IMR-90 (cell line): ENCODE measurements at regions not wholly inside any gene's neighbourhood (a gene's known extent, or its start where the extent isn't known, plus 50 kb on each side); places are given as distances from the start of the nearest gene placed in this dataset.

Source experiments
- ATAC-seq: fragments of 200-7000 bp; cut with Tn5 transposase; 2 replicates; pipeline ENCODE4 v1.9.1; 2020; ENCODE audit warnings: low read depth, mild to moderate bottlenecking, moderate library complexity
- BruUV-seq: library from RNA; stranded (reverse); fragments of 400-500 nt; replicated peaks from 2 replicates; lab custom pipeline; 2021; lab: Mats Ljungman, UMichigan
- CTCF ChIA-PET: fragments of 300-600 bp; formaldehyde crosslinking; extraction: SDS; loops from one replicate; lab custom pipeline; 2021; ENCODE audit warnings: antibody characterized with exemption; lab: Yijun Ruan, JAX
- POLR2A ChIA-PET: fragments of 300-600 bp; sonication (Branson Sonifier 250); formaldehyde crosslinking; loops from one replicate; lab custom pipeline; 2022; ENCODE audit warnings: antibody characterized with exemption; ENCODE audit not compliant: unreplicated experiment; lab: Charles Lee
- DNase-seq: peaks from one replicate; pipeline ENCODE4 v3.0.0; 2013
- H2AFZ ChIP-seq: replicated peaks from 2 replicates; pipeline ENCODE3; 2013; ENCODE audit warnings: low read length, mild to moderate bottlenecking; ENCODE audit not compliant: poor library complexity
- H2AK5ac ChIP-seq: 2 replicates; pipeline ENCODE4 v1.6.1; 2013; ENCODE audit warnings: low read depth, low read length, inconsistent platforms
- H2AK9ac ChIP-seq: replicated peaks from 2 replicates; pipeline ENCODE3; 2013; ENCODE audit warnings: mild to moderate bottlenecking, low read depth, low read length, moderate library complexity; ENCODE audit not compliant: poor library complexity
- H2BK120ac ChIP-seq: 2 replicates; pipeline ENCODE4 v1.6.1; 2013; ENCODE audit warnings: low read depth, low read length, inconsistent platforms
- H2BK15ac ChIP-seq: 3 replicates; pipeline ENCODE4 v1.6.1; 2013; ENCODE audit warnings: low read depth, low read length, inconsistent platforms
- H2BK20ac ChIP-seq: 2 replicates; pipeline ENCODE4 v1.6.1; 2013; ENCODE audit warnings: low read depth, mild to moderate bottlenecking, inconsistent platforms, low read length, moderate library complexity
- H2BK5ac ChIP-seq: 2 replicates; pipeline ENCODE4 v1.6.1; 2013; ENCODE audit warnings: mild to moderate bottlenecking, low read depth, low read length, inconsistent platforms; ENCODE audit not compliant: poor library complexity, severe bottlenecking
- H3K14ac ChIP-seq: replicated peaks from 2 replicates; pipeline ENCODE4 v1.6.1; 2013; ENCODE audit warnings: low read depth, low read length, inconsistent platforms
- H3K18ac ChIP-seq: 2 replicates; pipeline ENCODE4 v1.6.1; 2013; ENCODE audit warnings: low read depth, low read length, control low read depth
- H3K23ac ChIP-seq: 2 replicates; pipeline ENCODE4 v1.6.1; 2013; ENCODE audit warnings: low read depth, low read length, inconsistent platforms
- H3K27ac ChIP-seq: 2 replicates; pipeline ENCODE4 v1.5.1; 2013; ENCODE audit warnings: mild to moderate bottlenecking, control low read depth, low read length; ENCODE audit not compliant: insufficient read depth
- H3K27me3 ChIP-seq: 2 replicates; pipeline ENCODE4 v1.6.1; 2013; ENCODE audit warnings: low read length; ENCODE audit not compliant: control insufficient read depth, insufficient read depth
- H3K36me3 ChIP-seq: 2 replicates; pipeline ENCODE4 v1.6.1; 2013; ENCODE audit warnings: low read length, mixed read lengths; ENCODE audit not compliant: control insufficient read depth, insufficient read depth
- H3K4ac ChIP-seq: 2 replicates; pipeline ENCODE4 v1.6.1; 2013; ENCODE audit warnings: low read depth, low read length, inconsistent platforms
- H3K4me1 ChIP-seq: 2 replicates; pipeline ENCODE4 v1.6.1; 2013; ENCODE audit warnings: low read length, mixed read lengths; ENCODE audit not compliant: control insufficient read depth, insufficient read depth
- H3K4me2 ChIP-seq: 2 replicates; pipeline ENCODE4 v1.6.1; 2013; ENCODE audit warnings: low read depth, mild to moderate bottlenecking, control low read depth, low read length, moderate library complexity
- H3K4me3 ChIP-seq: 2 replicates; pipeline ENCODE4 v1.5.1; 2013; ENCODE audit warnings: low read depth, mild to moderate bottlenecking, control low read depth, low read length, moderate library complexity; ENCODE audit not compliant: insufficient read depth
- H3K56ac ChIP-seq: 2 replicates; pipeline ENCODE4 v1.6.1; 2013; ENCODE audit warnings: low read length, inconsistent platforms; ENCODE audit not compliant: insufficient read depth; ENCODE audit errors: extremely low read depth
- H3K79me1 ChIP-seq, 2 experiments: 2 replicates each; pipeline ENCODE4 v1.6.1; 2013; ENCODE audit warnings: low read length in 2 of 2, inconsistent platforms in 1 of 2, low read depth in 1 of 2
- H3K9ac ChIP-seq: 2 replicates; pipeline ENCODE4 v1.6.1; 2013; ENCODE audit warnings: low read depth, low read length, control low read depth
- H3K9me1 ChIP-seq: 2 replicates; pipeline ENCODE4 v1.6.1; 2013; ENCODE audit warnings: low read length, inconsistent platforms; ENCODE audit not compliant: insufficient read depth
- H3K9me3 ChIP-seq: 2 replicates; pipeline ENCODE4 v1.6.1; 2013; ENCODE audit warnings: low read length; ENCODE audit not compliant: control insufficient read depth, insufficient read depth
- H4K20me1 ChIP-seq: 2 replicates; pipeline ENCODE4 v1.6.1; 2013; ENCODE audit warnings: low read length, inconsistent platforms; ENCODE audit not compliant: insufficient read depth
- H4K5ac ChIP-seq: 2 replicates; pipeline ENCODE4 v1.6.1; 2013; ENCODE audit warnings: mild to moderate bottlenecking, low read depth, low read length, control low read depth
- H4K8ac ChIP-seq, 2 experiments: 2 replicates each; pipeline ENCODE4 v1.6.1; 2013; ENCODE audit warnings: low read depth in 2 of 2, low read length in 2 of 2, control low read depth in 1 of 2, inconsistent platforms in 1 of 2
- H4K91ac ChIP-seq: 2 replicates; pipeline ENCODE4 v1.6.1; 2013; ENCODE audit warnings: low read depth, low read length, inconsistent platforms; ENCODE audit not compliant: insufficient read depth
- BHLHE40 ChIP-seq: fragments of 150-350 bp; IDR thresholded peaks from 2 replicates; pipeline ENCODE4 v1.6.1; 2016; ENCODE audit warnings: mild to moderate bottlenecking, low read depth, low read length
- CEBPB ChIP-seq: IDR thresholded peaks from 2 replicates; pipeline ENCODE4 v1.6.1; 2012; ENCODE audit warnings: low read depth, low read length, improper control_type of control experiment
- FOS ChIP-seq: fragments of 150-350 bp; IDR thresholded peaks from 2 replicates; pipeline ENCODE4 v1.6.1; 2016; ENCODE audit warnings: low read depth, low read length
- MAZ ChIP-seq: IDR thresholded peaks from 2 replicates; pipeline ENCODE4 v1.6.1; 2012; ENCODE audit warnings: low read depth, mild to moderate bottlenecking, low read length, improper control_type of control experiment, moderate library complexity, borderline replicate concordance
- MXI1 ChIP-seq: IDR thresholded peaks from 2 replicates; pipeline ENCODE4 v1.6.1; 2012; ENCODE audit warnings: low read depth, mild to moderate bottlenecking, low read length, moderate library complexity, borderline replicate concordance
- POLR2A ChIP-seq: IDR thresholded peaks from 2 replicates; pipeline ENCODE4 v1.6.1; 2012; ENCODE audit warnings: mild to moderate bottlenecking, low read depth, low read length
- RAD21 ChIP-seq: IDR thresholded peaks from 2 replicates; pipeline ENCODE4 v1.6.1; 2012; ENCODE audit warnings: low read length, improper control_type of control experiment
- RCOR1 ChIP-seq: IDR thresholded peaks from 2 replicates; pipeline ENCODE4 v1.6.1; 2012; ENCODE audit warnings: mild to moderate bottlenecking, low read length, improper control_type of control experiment; ENCODE audit not compliant: insufficient replicate concordance
- RFX5 ChIP-seq: IDR thresholded peaks from 2 replicates; pipeline ENCODE4 v1.8.0; 2012; ENCODE audit warnings: low read depth, mild to moderate bottlenecking, low read length, moderate library complexity
- SMC3 ChIP-seq: fragments of 150-350 bp; IDR thresholded peaks from 2 replicates; pipeline ENCODE4 v1.6.1; 2016; ENCODE audit warnings: low read depth, mild to moderate bottlenecking, antibody characterized with exemption, low read length, moderate library complexity
- WGBS, 2 experiments: methylation state at CpG; one replicate each; pipeline versions ENCODE4 v1.1.5 to v1.1.7; 2013; ENCODE audit warnings: missing lambda C conversion rate in 2 of 2; ENCODE audit not compliant: insufficient read length in 1 of 2; ENCODE audit errors: extremely low coverage in 2 of 2; 5-methylcytosine and 5-hydroxymethylcytosine counted together
- dilution Hi-C: fragments of 300-500 bp; cut with HindIII; formaldehyde crosslinking; loops from one replicate; pipeline ENCODE4 v1.14.3; 2018; ENCODE audit warnings: low sequenced_read_pairs; ENCODE audit not compliant: unreplicated experiment
- in situ Hi-C: fragments of 300-500 bp; cut with MboI; formaldehyde crosslinking; loops from 3 replicates; pipeline ENCODE4 v1.14.3; 2019; ENCODE audit warnings: low sequenced_read_pairs, inconsistent platforms, mixed read lengths
- intact Hi-C: fragments of 100-400 bp; cut with micrococcal nuclease; formaldehyde crosslinking; loops from 2 replicates; pipeline ENCODE4 v1.10.0; 2022
- TF ChIP-seq, protein P1 (sequence below): conservative IDR thresholded peaks from 2 replicates; pipeline ENCODE4 v1.5.1; 2012; ENCODE audit warnings: mild to moderate bottlenecking, low read depth, low read length, improper control_type of control experiment
- TF ChIP-seq, protein P2 (sequence below): fragments of 150-350 bp; IDR thresholded peaks from 2 replicates; pipeline ENCODE4 v1.6.1; 2016; ENCODE audit warnings: low read depth, mild to moderate bottlenecking, low read length, moderate library complexity, borderline replicate concordance
- TF ChIP-seq, protein P3 (sequence below): fragments of 150-350 bp; IDR thresholded peaks from 2 replicates; pipeline ENCODE4 v1.6.1; 2017; ENCODE audit warnings: mild to moderate bottlenecking, antibody characterized with exemption, low read length, low read depth

DNA sequence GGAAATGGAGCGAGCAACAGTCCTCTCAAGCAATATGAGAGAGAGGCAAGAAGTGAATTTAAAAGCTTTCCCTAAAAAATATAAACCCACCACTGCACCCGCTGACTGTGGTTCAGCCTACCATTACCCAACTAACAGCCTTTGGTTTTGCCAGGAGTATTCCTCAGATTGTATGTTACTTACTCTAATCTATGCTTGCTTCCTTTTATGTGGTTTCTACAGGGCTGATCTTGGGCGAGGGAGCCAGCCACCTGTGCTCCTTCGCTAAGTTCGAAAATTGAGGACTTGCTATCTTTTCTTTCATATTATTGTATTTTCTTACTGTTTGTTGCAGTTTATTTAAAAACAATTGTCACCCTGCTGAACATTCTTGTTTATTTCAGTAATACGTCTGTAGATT lies 101.1 kb downstream of the DDX53 start:
- Histone ChIP-seq H3K9ac (no peak overlapping the region), H3K18ac (no peak overlapping the region), H3K9me1 (no peaks in the 10 kb centered on the region), H3K23ac (no peak overlapping the region), H3K56ac (no peak overlapping the region), H3K36me3 (no peaks in the 10 kb centered on the region), H2BK5ac (no peak overlapping the region), H4K8ac (no peak overlapping the region), H2AK9ac (no peak overlapping the region), H2AFZ (no peak overlapping the region), H3K27ac (no peak overlapping the region), H2BK15ac (no peak overlapping the region), H3K4me2 (no peak overlapping the region), H3K79me1 (no peaks in the 10 kb centered on the region), H4K5ac (no peak overlapping the region), H3K9me3 (no peaks in the 10 kb centered on the region; the same call in 1 of the 2 replicates), H3K4me1 (no peaks in the 10 kb centered on the region), H4K91ac (no peak overlapping the region), H2AK5ac (no peak overlapping the region), H4K20me1 (no peaks in the 10 kb centered on the region), H3K4ac (no peak overlapping the region), H2BK20ac (no peak overlapping the region), H2BK120ac (no peak overlapping the region), H3K14ac (no peak overlapping the region), H3K4me3 (no peak overlapping the region), H3K27me3 (no peaks in the 10 kb centered on the region)
- BruUV-seq = no TSS peak
- ATAC-seq = no peak
- no CpG with 5 or more reads among the region's 6 CpGs for WGBS, 2 experiments
- ChIA-PET POLR2A (no interaction called here), CTCF (no interaction called here)
- in situ Hi-C loops = no loop called here
- no peak for DNase-seq
- intact Hi-C loops = no loop called here
- TF ChIP-seq CEBPB = no peak
- TF ChIP-seq BHLHE40 = no peak
- TF ChIP-seq FOS = no peak
- TF ChIP-seq POLR2A = no peak
- TF ChIP-seq, protein P1, sequence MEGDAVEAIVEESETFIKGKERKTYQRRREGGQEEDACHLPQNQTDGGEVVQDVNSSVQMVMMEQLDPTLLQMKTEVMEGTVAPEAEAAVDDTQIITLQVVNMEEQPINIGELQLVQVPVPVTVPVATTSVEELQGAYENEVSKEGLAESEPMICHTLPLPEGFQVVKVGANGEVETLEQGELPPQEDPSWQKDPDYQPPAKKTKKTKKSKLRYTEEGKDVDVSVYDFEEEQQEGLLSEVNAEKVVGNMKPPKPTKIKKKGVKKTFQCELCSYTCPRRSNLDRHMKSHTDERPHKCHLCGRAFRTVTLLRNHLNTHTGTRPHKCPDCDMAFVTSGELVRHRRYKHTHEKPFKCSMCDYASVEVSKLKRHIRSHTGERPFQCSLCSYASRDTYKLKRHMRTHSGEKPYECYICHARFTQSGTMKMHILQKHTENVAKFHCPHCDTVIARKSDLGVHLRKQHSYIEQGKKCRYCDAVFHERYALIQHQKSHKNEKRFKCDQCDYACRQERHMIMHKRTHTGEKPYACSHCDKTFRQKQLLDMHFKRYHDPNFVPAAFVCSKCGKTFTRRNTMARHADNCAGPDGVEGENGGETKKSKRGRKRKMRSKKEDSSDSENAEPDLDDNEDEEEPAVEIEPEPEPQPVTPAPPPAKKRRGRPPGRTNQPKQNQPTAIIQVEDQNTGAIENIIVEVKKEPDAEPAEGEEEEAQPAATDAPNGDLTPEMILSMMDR = no peak
- no peak for TF ChIP-seq MAZ
- TF ChIP-seq RFX5 = no peak
- TF ChIP-seq, protein P2, sequence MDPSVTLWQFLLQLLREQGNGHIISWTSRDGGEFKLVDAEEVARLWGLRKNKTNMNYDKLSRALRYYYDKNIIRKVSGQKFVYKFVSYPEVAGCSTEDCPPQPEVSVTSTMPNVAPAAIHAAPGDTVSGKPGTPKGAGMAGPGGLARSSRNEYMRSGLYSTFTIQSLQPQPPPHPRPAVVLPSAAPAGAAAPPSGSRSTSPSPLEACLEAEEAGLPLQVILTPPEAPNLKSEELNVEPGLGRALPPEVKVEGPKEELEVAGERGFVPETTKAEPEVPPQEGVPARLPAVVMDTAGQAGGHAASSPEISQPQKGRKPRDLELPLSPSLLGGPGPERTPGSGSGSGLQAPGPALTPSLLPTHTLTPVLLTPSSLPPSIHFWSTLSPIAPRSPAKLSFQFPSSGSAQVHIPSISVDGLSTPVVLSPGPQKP = no peak
- no peak for TF ChIP-seq RAD21
- TF ChIP-seq MXI1 = no peak
- TF ChIP-seq SMC3 = no peak
- no peak for TF ChIP-seq RCOR1
- TF ChIP-seq, protein P3, sequence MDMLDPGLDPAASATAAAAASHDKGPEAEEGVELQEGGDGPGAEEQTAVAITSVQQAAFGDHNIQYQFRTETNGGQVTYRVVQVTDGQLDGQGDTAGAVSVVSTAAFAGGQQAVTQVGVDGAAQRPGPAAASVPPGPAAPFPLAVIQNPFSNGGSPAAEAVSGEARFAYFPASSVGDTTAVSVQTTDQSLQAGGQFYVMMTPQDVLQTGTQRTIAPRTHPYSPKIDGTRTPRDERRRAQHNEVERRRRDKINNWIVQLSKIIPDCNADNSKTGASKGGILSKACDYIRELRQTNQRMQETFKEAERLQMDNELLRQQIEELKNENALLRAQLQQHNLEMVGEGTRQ = no peak
- dilution Hi-C loops = no loop called here
